ENCODE measurements at regions not wholly inside any gene's neighbourhood (a gene's known extent, or its start where the extent isn't known, plus 50 kb on each side); places are given as distances from the start of the nearest gene placed in this dataset.
"Not testable (repeated sequence)": the region's sequence is repeated elsewhere in the genome, so short reads cannot be mapped to it uniquely, and the experiment has no call there.

DNA sequence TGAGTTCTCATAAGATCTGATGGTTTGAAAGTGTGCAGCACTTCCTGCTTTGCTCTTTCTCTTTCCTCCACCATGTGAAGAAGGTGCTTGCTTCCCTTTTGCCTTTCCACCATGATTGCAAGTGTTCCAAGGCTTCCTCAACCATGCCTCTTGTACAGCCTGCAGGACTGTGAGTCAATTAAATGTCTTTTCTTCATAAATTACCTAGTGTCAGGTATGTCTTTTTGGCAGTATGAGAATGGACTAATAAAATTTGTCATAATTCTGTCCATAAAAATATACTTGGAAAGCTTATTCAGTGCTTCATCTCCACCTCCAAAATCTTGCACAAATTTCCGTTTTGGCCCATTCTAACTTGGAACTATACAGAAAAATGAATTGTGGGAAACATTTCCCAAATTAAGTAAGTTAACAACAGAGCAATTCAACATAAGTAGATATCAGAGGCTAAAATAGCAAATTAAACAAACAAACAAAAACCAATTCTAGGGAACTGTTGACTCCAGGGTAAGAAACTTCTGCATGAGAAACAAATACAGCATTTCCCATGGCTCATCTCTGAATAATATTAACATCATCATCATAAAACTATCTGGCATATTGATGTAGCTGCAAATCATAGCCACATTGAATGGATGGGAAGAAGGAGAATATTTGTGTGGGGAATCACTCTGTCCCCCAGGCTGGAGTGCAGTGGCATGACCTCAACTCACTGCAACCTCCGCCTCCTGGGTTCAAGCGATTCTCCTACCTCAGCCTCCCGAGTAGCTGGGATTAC is 459.5 kb upstream of the FAR2 start:
- DNase-seq (ENCODE audit: low spot score): no peak

DNA sequence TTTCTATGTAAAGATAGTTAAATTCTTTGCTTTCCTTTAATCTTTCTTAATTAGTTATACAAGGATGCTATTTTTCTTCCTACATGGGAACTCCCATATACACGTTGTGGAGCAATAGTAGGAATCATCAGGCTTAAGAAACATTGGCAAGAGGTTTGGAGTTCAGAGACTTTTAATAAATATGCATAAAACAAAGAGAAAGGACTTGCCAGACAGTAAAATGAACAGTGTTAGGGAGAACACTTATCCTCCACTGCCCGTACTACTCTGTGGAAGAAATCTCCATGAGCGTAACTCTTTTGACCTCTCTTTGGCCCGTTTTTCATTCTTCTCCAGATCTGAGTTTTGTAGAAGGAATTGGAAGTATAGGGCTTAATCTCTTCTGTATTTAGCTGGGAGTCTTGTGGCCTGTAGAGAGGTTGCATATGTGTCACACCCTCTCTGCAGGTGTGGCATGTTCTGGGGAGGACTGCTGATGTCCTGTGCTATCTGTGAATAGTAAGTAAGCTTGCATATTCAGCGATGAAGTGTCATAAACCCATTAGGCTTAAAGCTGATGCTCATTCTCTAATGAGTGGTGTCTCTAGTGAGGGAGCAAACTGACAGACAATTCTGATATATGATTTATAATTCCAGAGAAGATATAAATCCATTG is 455.4 kb upstream of the FAR2 start:
- DNase-seq (ENCODE audit: low spot score): no peak

- no peak for DNase-seq (ENCODE audit: low spot score)
These were observed 450.5 kb upstream of the FAR2 start for GRCh38 chr12:28698553-28698952.

- DNase-seq (ENCODE audit: low spot score): no peak
These were observed 450.0 kb upstream of the FAR2 start for GRCh38 chr12:28699029-28699428.

DNA sequence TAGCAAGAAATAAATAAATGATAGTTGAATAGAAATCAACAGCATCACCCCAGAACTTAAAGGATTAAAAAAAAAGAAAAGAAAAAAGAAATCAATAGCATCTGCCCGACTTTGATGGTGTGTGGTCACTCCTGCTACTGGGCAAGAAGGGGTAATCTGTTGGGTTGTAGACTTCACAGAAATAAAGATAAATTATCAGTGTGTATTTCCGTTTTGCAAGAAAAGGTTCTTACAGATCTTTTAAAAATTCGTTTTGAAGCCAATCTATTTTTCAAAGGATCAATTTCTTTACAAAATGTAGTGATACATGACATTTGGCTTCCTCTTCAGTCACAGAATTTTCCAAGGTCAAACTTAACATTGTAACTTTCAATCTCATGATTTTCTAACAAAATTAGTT is 448.9 kb upstream of the FAR2 start:
- no peak for DNase-seq (ENCODE audit: low spot score)

DNA sequence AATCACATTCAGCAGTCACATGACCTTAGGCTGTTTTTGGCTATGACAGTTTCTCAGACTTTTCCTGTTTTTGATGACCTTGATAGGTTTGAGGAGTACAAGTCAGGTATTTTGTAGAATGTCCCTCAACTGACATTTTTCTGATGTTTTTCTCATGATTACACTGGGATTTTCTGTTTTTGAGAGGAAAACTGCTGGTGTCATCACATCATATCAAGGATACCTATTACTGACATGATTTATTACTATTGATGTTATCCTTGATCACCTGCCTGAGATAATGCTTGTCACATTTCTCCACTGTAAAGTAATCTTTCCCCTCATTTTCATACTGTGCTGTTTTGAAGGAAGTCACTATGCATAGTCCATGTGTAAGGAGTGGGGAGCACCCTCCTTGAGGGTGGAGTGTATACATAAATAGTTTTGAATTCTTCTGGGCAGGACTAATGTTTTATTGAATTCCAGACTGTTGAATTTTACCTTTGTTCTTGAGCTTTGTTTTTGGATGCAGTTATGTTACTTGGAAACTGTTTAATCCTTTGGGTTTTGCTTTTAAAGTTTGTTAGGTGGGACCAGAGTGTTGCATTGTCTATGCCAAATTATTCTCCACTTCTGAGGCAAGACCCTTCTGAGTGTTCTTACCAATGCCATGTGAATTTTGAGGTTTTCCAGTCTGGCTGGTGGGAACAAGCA is 444.5 kb upstream of the FAR2 start:
- no peak for DNase-seq (ENCODE audit: low spot score)

DNA sequence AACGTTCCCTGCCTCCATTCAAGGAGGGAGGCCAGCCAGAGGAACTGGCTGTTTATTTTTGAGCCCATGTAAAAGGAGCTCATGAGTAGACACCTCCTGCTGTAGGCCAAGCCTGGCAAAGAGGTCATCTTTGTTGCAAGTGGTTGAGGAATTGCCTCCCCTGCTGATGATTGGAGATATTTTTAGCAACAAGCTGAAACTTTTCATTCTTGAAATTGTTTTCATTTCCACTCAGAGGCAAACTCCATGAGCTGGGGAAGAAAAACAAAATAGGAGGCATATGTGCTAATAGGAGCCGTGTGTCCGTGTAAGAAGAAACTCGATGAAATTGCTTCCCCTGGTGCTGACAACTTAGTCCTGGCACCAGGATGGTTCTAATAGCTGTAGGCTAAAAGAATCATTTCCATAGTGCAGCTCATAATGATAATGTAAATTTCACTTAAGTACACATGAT is 440.1 kb upstream of the FAR2 start:
- no peak for DNase-seq (ENCODE audit: low spot score)

- DNase-seq (ENCODE audit: low spot score): no peak
These were observed 438.9 kb upstream of the FAR2 start for GRCh38 chr12:28709986-28710685.

DNA sequence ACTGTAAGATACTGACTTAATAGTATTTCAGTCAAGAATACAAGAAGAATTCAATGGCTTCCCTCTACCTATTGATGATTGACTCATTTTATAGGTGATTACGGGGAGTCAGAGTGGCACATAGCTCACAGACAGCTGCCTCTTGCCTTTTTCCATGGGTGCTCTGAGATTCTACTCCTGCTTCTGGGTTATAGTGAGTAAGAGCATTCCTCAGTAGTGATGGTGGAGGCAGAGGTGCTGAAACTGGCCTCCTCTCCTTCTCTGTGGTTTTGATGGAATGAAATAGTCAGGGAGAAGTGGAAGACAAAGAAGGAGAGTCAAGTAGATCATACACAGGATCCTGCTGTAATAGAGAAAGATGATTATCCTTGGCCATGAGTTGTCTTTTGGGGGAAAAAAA is 438.2 kb upstream of the FAR2 start:
- DNase-seq (ENCODE audit: low spot score): no peak

GRCh38 chr12:28711421-28711820 is 437.7 kb upstream of the FAR2 start:
- no peak for DNase-seq (ENCODE audit: low spot score)

DNA sequence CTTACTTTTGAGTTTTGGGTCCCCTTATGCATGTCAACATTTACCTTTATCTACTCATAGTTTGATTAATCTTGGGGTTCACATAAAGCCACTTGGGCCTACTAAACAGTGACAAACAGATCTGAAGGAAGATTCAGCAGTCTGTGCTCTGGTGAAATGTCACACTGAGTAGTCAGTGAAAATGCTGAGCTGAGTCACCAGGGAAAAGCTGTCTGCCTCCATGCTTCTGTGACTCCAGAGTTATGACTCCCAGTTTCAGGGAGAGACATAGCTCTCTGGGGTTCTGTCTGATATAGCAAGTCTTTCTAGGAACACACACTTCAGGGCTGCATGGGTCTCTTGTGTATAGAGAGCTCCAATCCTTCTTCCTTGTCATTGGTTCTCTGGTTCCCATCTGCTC is 406.3 kb upstream of the FAR2 start:
- no peak for DNase-seq (ENCODE audit: low spot score)

- DNase-seq (ENCODE audit: low spot score): no peak
These were observed 402.2 kb upstream of the FAR2 start for GRCh38 chr12:28746734-28747325.

- no peak for DNase-seq (ENCODE audit: low spot score)
These were observed 398.0 kb upstream of the FAR2 start for GRCh38 chr12:28750946-28751685.

- DNase-seq (ENCODE audit: low spot score): no peak
These were observed 394.1 kb upstream of the FAR2 start for GRCh38 chr12:28755027-28755426.

DNA sequence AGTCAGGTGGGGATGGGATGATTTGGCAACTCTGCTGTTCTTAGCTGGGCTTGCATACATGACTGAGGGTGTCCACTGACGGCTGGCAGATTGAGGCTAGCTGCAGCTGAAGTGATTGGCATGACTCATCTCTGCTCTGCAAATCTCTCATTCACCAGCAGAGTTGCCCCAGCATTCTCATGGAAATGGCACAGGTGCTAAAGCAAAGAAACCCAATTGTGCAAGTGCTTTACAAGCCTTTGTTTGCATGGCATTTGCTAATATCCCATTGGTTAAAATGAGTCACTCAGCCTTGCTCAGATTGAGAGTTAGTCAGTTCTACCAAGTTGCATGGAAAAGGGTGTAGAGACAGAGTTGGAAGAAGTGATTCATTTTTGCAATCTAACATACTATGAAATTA is 389.7 kb upstream of the FAR2 start:
- no peak for DNase-seq (ENCODE audit: low spot score)

DNA sequence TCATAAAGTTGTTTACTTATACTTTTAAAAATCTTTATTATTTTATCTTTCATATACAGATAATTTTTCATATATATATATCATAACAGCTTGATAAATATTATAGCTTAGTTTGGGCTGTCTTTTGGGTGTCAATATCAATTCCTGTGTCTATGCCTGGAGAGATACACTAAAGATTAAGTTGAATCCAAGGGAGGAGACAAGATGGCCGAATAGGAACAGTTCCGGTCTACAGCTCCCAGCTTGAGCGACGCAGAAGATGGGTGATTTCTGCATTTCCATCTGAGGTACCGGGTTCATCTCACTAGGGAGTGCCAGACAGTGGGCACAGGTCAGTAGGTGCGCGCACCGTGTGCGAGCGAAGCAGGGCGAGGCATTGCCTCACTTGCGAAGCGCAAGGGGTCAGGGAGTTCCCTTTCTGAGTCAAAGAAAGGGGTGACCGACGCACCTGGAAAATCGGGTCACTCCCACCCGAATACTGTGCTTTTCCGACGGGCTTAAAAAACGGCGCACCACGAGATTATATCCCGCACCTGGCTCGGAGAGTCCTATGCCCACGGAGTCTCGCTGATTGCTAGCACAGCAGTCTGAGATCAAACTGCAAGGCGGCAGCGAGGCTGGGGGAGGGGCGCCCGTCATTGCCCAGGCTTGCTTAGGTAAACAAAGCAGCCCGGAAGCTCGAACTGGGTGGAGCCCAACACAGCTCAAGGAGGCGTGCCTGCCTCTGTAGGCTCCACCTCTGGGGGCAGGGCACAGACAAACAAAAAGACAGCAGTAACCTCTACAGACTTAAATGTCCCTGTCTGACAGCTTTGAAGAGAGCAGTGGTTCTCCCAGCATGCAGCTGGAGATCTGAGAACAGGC is 388.8 kb upstream of the FAR2 start:
- DNase-seq (ENCODE audit: low spot score): not testable (repeated sequence)

GRCh38 chr12:28761897-28762296 is 387.2 kb upstream of the FAR2 start:
- DNase-seq (ENCODE audit: low spot score): not testable (repeated sequence)

GRCh38 chr12:28766398-28766797 is 382.7 kb upstream of the FAR2 start:
- no peak for DNase-seq (ENCODE audit: low spot score)

GRCh38 chr12:28767836-28768348 is 381.2 kb upstream of the FAR2 start:
- DNase-seq (ENCODE audit: low spot score): no peak

- no peak for DNase-seq (ENCODE audit: low spot score)
These were observed 378.8 kb upstream of the FAR2 start for GRCh38 chr12:28770322-28770721.

All from Ammon's horn (tissue), 1 donor.